Heart left ventricle (tissue), 16 donors: ENCODE measurements at regions not wholly inside any gene's neighbourhood (a gene's known extent, or its start where the extent isn't known, plus 50 kb on each side); places are given as distances from the start of the nearest gene placed in this dataset.

Experiments
- ATAC-seq, 4 donors: fragments of 200-7000 bp; cut with Tn5 transposase; one replicate each; pipeline ENCODE4 v1.9.1; 2020 to 2022; ENCODE audit warnings: moderate library complexity in 4 of 4, mild to moderate bottlenecking in 3 of 4, moderate number of reproducible peaks in 1 of 4
- DNase-seq, 5 donors: peaks; one replicate each; pipeline ENCODE4 v3.0.0-alpha.2; 2020
- H3K27ac ChIP-seq, 12 donors: fragments of 200-600 bp; sonication (generic) in 4 of 12; one replicate each; pipeline versions ENCODE4 v1.5.0 to v1.8.0; 2016 to 2022; ENCODE audit warnings: mild to moderate bottlenecking in 2 of 12
- H3K27me3 ChIP-seq, 9 donors: fragments of 200-600 bp; sonication (generic) in 2 of 9; one replicate each; pipeline versions ENCODE4 v1.5.1 to v1.8.0; 2016 to 2022; ENCODE audit warnings: mild to moderate bottlenecking in 3 of 9
- H3K36me3 ChIP-seq, 9 donors: fragments of 200-600 bp; sonication (generic) in 2 of 9; one replicate each; pipeline versions ENCODE4 v1.5.0 to v1.8.0; 2018 to 2022; ENCODE audit warnings: mild to moderate bottlenecking in 2 of 9
- H3K4me1 ChIP-seq, 12 donors: fragments of 200-600 bp; sonication (generic) in 4 of 12; one replicate each; pipeline versions ENCODE4 v1.5.0 to v1.8.0; 2016 to 2022; ENCODE audit warnings: mild to moderate bottlenecking in 3 of 12
- H3K4me3 ChIP-seq, 12 donors: fragments of 200-600 bp; sonication (generic) in 4 of 12; one replicate each; pipeline versions ENCODE4 v1.5.0 to v1.8.0; 2017 to 2022; ENCODE audit warnings: mild to moderate bottlenecking in 9 of 12, moderate library complexity in 4 of 12
- H3K9me3 ChIP-seq, 12 donors: fragments of 200-600 bp; sonication (generic) in 4 of 12; one replicate each; pipeline versions ENCODE4 v1.5.0 to v1.8.0; 2016 to 2022; ENCODE audit warnings: mild to moderate bottlenecking in 1 of 12
- POLR2A ChIP-seq, 2 donors: fragments of 450-650 bp; IDR thresholded peaks; one replicate each; pipeline ENCODE4 v1.6.1; 2017; ENCODE audit warnings: antibody characterized with exemption in 2 of 2, mild to moderate bottlenecking in 2 of 2, moderate library complexity in 2 of 2
- WGBS, 4 donors: extraction: QIAGEN DNeasy Blood & Tissue Kit in 2 of 4; methylation state at CpG; one replicate each; pipeline versions ENCODE4 v1.1.5 to v1.1.7; 2013 to 2018; 5-methylcytosine and 5-hydroxymethylcytosine counted together
- intact Hi-C, 10 donors: fragments of 100-400 bp; cut with DNase I; formaldehyde crosslinking; loops; one replicate each; pipeline versions ENCODE4 v1.11.1 to v1.14.2; 2022
- TF ChIP-seq, protein P1 (sequence below), 12 donors: fragments of 200-600 bp; sonication (generic) in 4 of 12; IDR thresholded peaks; one replicate each; pipeline versions ENCODE4 v1.5.0 to v1.8.0; 2018 to 2022; ENCODE audit warnings: antibody characterized with exemption in 12 of 12, mild to moderate bottlenecking in 5 of 12
- donor health status: ischemic (EF 13 %, LVEDD 7.1; RV severe dilation, severe dysfunction).
- donor health status: healthy with polysubstance abuse.
- donor health status: DM: no; HTN: yes; CAD: no.
- donor health status: DM: no; HTN: no; CAD: no.
- donor health status: ischemic (EF 25% LVEDD 6.9; RV normal size, moderate dysfunction).
- donor health status: ischemic (EF 25% LVEDD 5.7; RV mildly dilated, moderate dysfunction).
- donor health status: healthy.
- donor health status: DM: yes; HTN: yes; CAD: no.
- donor health status: ischemic (EF 35%, LVEDD 5.7; RV mildly dilated, moderate dysfunction).
- donor health status: nonischemic (EF 11% LVEDD 7.7; RV severe dilation, severe dysfunction).
- donor health status: DM: yes; HTN: yes; CAD: no.
- donor health status: PGD.
- donor health status: ischemic (EF 29% LVEDD 5.4; RV normal size, mild dysfunction).
- donor health status: nonischemic (EF 23%, LVEDD 6.1; RV moderate dilation, normal function).

DNA sequence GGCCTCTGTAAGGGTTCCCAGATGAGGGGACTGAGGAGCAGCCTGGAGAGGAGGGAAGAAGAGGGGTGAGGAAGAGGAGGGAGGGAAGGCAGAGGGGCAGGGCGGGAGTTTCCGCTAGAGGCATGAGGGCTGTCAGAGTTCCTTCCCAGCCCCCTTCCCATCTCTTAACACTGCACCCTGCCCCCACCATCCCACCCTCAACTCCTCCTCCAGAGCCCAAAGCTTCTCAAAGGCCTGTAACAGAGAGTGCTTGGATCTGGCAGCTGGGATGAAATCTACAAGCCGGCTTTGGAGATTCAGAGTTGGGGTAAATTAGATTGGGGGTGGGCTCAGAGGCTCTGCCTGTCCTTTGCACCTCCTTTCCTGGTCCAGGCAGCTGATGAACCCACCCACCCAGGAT, 57.3 kb upstream of the DLX4 start:
- H3K4me1 ChIP-seq: peaks cover 0 to 10% (median 0%) of the 10 kb centered on the region in 12 donors
- ATAC-seq: no peak
- no peak for DNase-seq
- no peak overlapping the region for H3K27ac ChIP-seq
- H3K27me3 ChIP-seq: peaks cover 27 to 94% (median 60%) of the 10 kb centered on the region in 9 donors
- WGBS, 4 donors: 67 to 85% (median 74%) methylated on average over 3 of the region's 3 CpGs
- H3K36me3 ChIP-seq: no peaks in the 10 kb centered on the region
- H3K4me3 ChIP-seq: no peak overlapping the region
- H3K9me3 ChIP-seq: no peaks in the 10 kb centered on the region
- intact Hi-C loops: no loop called here
- no peak for TF ChIP-seq POLR2A (IDR thresholded peaks at IDR 0.05)
- TF ChIP-seq, protein P1, sequence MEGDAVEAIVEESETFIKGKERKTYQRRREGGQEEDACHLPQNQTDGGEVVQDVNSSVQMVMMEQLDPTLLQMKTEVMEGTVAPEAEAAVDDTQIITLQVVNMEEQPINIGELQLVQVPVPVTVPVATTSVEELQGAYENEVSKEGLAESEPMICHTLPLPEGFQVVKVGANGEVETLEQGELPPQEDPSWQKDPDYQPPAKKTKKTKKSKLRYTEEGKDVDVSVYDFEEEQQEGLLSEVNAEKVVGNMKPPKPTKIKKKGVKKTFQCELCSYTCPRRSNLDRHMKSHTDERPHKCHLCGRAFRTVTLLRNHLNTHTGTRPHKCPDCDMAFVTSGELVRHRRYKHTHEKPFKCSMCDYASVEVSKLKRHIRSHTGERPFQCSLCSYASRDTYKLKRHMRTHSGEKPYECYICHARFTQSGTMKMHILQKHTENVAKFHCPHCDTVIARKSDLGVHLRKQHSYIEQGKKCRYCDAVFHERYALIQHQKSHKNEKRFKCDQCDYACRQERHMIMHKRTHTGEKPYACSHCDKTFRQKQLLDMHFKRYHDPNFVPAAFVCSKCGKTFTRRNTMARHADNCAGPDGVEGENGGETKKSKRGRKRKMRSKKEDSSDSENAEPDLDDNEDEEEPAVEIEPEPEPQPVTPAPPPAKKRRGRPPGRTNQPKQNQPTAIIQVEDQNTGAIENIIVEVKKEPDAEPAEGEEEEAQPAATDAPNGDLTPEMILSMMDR (IDR thresholded peaks at IDR 0.05): no peak

DNA sequence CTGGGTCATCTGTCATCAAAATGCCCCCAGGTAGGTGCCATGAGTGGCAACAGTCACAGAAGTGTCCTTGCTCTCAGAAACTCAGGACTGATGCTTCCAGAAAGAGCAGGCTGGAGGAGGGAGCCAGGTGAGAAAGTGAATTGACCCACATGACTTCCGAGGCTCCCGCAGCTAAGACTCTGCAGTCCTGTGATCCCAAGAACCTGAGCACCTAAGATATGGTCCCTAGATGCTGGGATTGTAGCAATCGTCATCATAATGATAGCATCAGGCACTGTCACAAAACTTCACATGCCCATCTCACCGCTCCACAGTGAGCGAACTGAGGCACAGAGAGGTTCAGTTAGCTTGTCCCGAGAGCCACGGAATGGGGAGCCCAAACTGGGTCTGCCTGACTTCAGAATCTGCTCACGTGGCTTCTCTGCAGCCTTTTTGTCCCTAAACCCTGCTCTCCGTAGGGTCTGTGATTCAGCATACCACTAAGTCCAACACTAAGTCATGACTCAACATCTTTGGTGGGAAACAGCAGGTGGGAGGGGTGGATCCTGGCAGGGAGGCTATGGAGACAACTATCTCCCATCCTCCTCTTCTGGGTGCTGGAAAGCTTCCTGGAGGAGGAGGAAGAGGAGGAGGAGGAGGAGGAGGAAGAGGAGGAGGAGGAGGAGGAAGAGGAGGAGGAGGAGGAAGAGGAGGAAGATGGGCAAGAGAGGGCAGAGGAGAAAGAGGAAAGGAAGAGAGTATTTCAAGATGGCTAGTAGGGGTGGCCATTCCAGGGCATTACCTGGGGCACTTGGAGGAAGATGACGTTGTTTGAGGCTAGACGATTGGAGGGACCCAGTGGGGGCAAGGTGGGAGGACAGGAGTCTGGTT, 55.5 kb upstream of the DLX4 start:
- no peak for TF ChIP-seq POLR2A (IDR thresholded peaks at IDR 0.05)
- TF ChIP-seq, protein P1 (IDR thresholded peaks at IDR 0.05): no peak
- ATAC-seq (no peak), DNase-seq (no peak)
- H3K27me3 ChIP-seq: peaks cover 20 to 78% (median 46%) of the 10 kb centered on the region in 9 donors
- 81 to 89% (median 85%) methylated on average over 11 of the region's 11 CpGs for WGBS, 4 donors
- no peak overlapping the region for H3K4me3 ChIP-seq
- no peak overlapping the region for H3K27ac ChIP-seq
- H3K36me3 ChIP-seq: no peaks in the 10 kb centered on the region
- peaks cover 0 to 10% (median 0%) of the 10 kb centered on the region in 12 donors for H3K4me1 ChIP-seq
- intact Hi-C loops: no loop called here
- H3K9me3 ChIP-seq: no peaks in the 10 kb centered on the region

DNA sequence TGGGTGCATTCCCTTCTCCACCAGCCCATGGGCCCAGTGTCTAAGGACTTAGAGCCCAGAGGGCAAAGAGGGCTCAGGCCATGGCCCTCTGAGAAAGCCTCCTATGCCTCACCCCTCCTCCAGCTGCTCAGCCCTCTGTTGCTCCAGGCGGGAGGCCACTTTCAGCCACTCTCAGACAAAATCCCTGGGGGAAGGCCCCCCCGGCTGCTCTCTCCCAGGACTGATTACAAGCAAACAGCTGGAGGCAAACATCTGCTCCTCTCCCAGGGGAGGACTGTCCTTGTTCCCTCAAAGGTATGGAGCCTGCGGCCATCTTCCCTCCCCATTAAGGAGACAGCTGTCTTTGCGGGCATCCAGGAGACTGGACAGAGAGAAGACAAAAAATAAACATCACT, 54.9 kb upstream of the DLX4 start:
- H3K4me1 ChIP-seq: peaks cover 0 to 10% (median 0%) of the 10 kb centered on the region in 12 donors
- H3K4me3 ChIP-seq: no peak overlapping the region
- DNase-seq (peak in 2 of 5 donors; percentile 18 to 60), ATAC-seq (no peak)
- WGBS, 4 donors: 43 to 68% (median 48%) methylated on average over 3 to 4 of the region's 4 CpGs
- no peak overlapping the region for H3K27ac ChIP-seq
- H3K9me3 ChIP-seq: no peaks in the 10 kb centered on the region
- intact Hi-C loops: no loop called here
- no peaks in the 10 kb centered on the region for H3K36me3 ChIP-seq
- TF ChIP-seq, protein P1 (IDR thresholded peaks at IDR 0.05): no peak
- TF ChIP-seq POLR2A (IDR thresholded peaks at IDR 0.05): no peak
- peaks cover 17 to 73% (median 41%) of the 10 kb centered on the region in 9 donors for H3K27me3 ChIP-seq

DNA sequence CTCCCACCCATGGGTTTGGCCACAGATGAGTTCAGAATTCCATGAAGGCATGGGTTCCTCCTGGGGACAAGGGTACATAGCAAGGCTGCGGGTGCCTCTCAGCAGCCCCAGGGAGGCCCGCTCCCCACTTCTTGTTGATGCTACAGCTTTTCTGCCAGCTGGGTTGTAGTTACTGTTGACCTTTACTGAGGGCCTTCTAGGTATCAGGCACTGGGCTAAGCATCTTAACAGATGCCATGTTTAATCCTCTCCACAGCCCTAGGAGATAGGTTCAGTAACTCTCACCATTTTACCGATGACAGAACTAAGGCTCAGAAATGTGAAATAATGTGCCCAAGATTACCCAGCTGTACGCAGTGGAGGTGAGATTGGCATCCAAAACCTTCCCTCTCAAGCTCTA, 54.3 kb upstream of the DLX4 start:
- peaks cover 17 to 67% (median 36%) of the 10 kb centered on the region in 9 donors for H3K27me3 ChIP-seq
- H3K9me3 ChIP-seq: no peaks in the 10 kb centered on the region

More for the DNA sequence above, 54.3 kb upstream of the DLX4 start:
- DNase-seq (no peak), ATAC-seq (no peak)
- intact Hi-C loops: no loop called here
- Histone ChIP-seq H3K4me3 (no peak overlapping the region), H3K4me1 (peaks cover 0 to 10% (median 0%) of the 10 kb centered on the region in 12 donors), H3K36me3 (no peaks in the 10 kb centered on the region), H3K27ac (no peak overlapping the region)
- no peak for TF ChIP-seq POLR2A (IDR thresholded peaks at IDR 0.05)
- TF ChIP-seq, protein P1 (IDR thresholded peaks at IDR 0.05): no peak
- WGBS, 4 donors: 86 to 91% (median 90%) methylated on average over 4 of the region's 4 CpGs
